Head of caudate nucleus (tissue), 42 donors: ENCODE measurements at regions not wholly inside any gene's neighbourhood (a gene's known extent, or its start where the extent isn't known, plus 50 kb on each side); places are given as distances from the start of the nearest gene placed in this dataset.
"Not testable (repeated sequence)": the region's sequence is repeated elsewhere in the genome, so short reads cannot be mapped to it uniquely, and the experiment has no call there.

Experiments
- DNase-seq, 42 donors: peaks; one replicate each; pipeline versions ENCODE4 v3.0.0 to v3.0.0-alpha.2; 2020 to 2021; ENCODE audit warnings: mixed read lengths in 7 of 42
- intact Hi-C: fragments of 100-400 bp; cut with DNase I; formaldehyde crosslinking; loops from one replicate; pipeline ENCODE4 v1.15.0; 2022

GRCh38 chr13:90645582-90645981 is 701.9 kb upstream of the MIR17HG start:
- intact Hi-C loops: no loop called here
- DNase-seq: no peak

GRCh38 chr13:90648497-90648896 is 699.0 kb upstream of the MIR17HG start:
- DNase-seq: no peak
- intact Hi-C loops: no loop called here

- intact Hi-C loops: no loop called here
- no peak for DNase-seq
These were observed 695.5 kb upstream of the MIR17HG start for GRCh38 chr13:90652036-90652435.

GRCh38 chr13:90654970-90655369 is 692.5 kb upstream of the MIR17HG start:
- no peak for DNase-seq
- intact Hi-C loops: no loop called here

GRCh38 chr13:90664200-90664599 is 683.3 kb upstream of the MIR17HG start:
- intact Hi-C loops, DNase-seq: not testable (repeated sequence)

GRCh38 chr13:90673746-90674145 is 673.7 kb upstream of the MIR17HG start:
- intact Hi-C loops: no loop called here
- DNase-seq: no peak

- intact Hi-C loops: no loop called here
- no peak for DNase-seq
These were observed 672.4 kb upstream of the MIR17HG start for GRCh38 chr13:90675129-90675528.

- DNase-seq: no peak
- intact Hi-C loops: no loop called here
These were observed 666.7 kb upstream of the MIR17HG start for GRCh38 chr13:90680826-90681225.

- intact Hi-C loops: no loop called here
- DNase-seq: no peak
These were observed 663.8 kb upstream of the MIR17HG start for GRCh38 chr13:90683711-90684131.

- intact Hi-C loops: no loop called here
- peak in 15 of 42 donors; percentile 2 to 53 (median 20) for DNase-seq
These were observed 661.0 kb upstream of the MIR17HG start for GRCh38 chr13:90686442-90686841.

GRCh38 chr13:90689111-90689510 is 658.4 kb upstream of the MIR17HG start:
- DNase-seq: no peak
- intact Hi-C loops: no loop called here

- intact Hi-C loops: no loop called here
- no peak for DNase-seq
These were observed 656.9 kb upstream of the MIR17HG start for GRCh38 chr13:90690458-90691080.

- intact Hi-C loops: no loop called here
- DNase-seq: no peak
These were observed 651.2 kb upstream of the MIR17HG start for GRCh38 chr13:90696254-90696653.

GRCh38 chr13:90696656-90697055 is 650.8 kb upstream of the MIR17HG start:
- no peak for DNase-seq
- intact Hi-C loops: no loop called here

- intact Hi-C loops: no loop called here
- peak in 1 of 42 donors; percentile 5 for DNase-seq
These were observed 647.1 kb upstream of the MIR17HG start for GRCh38 chr13:90700340-90700739.

GRCh38 chr13:90701264-90701663 is 646.2 kb upstream of the MIR17HG start:
- intact Hi-C loops: no loop called here
- no peak for DNase-seq

- intact Hi-C loops: no loop called here
- DNase-seq: no peak
These were observed 645.4 kb upstream of the MIR17HG start for GRCh38 chr13:90702050-90702449.

- intact Hi-C loops: no loop called here
- DNase-seq: no peak
These were observed 640.9 kb upstream of the MIR17HG start for GRCh38 chr13:90706631-90707030.

GRCh38 chr13:90708128-90708527 is 639.4 kb upstream of the MIR17HG start:
- DNase-seq: no peak
- intact Hi-C loops: no loop called here

- DNase-seq: no peak
- intact Hi-C loops: no loop called here
These were observed 638.2 kb upstream of the MIR17HG start for GRCh38 chr13:90709319-90709718.

GRCh38 chr13:90710164-90710759 is 637.2 kb upstream of the MIR17HG start:
- DNase-seq: no peak
- intact Hi-C loops: no loop called here
